Esophagus muscularis mucosa (tissue), 3 donors: ENCODE measurements at regions not wholly inside any gene's neighbourhood (a gene's known extent, or its start where the extent isn't known, plus 50 kb on each side); places are given as distances from the start of the nearest gene placed in this dataset.

ENCODE experiments used
- POLR2A ChIP-seq: fragments of 450-650 bp; IDR thresholded peaks from one replicate; pipeline ENCODE4 v1.6.1; 2017; ENCODE audit warnings: antibody characterized with exemption, moderate library complexity, mild to moderate bottlenecking, low read depth
- TF ChIP-seq, protein P1 (sequence below), 3 experiments: fragments of 200-600 bp in 2 of 3; fragments of 450-650 bp in 1 of 3; sonication (generic) in 2 of 3; IDR thresholded peaks; one replicate each; pipeline ENCODE4 v1.5.1; 2017 to 2019; ENCODE audit warnings: antibody characterized with exemption in 3 of 3, mild to moderate bottlenecking in 2 of 3, moderate library complexity in 1 of 3

DNA sequence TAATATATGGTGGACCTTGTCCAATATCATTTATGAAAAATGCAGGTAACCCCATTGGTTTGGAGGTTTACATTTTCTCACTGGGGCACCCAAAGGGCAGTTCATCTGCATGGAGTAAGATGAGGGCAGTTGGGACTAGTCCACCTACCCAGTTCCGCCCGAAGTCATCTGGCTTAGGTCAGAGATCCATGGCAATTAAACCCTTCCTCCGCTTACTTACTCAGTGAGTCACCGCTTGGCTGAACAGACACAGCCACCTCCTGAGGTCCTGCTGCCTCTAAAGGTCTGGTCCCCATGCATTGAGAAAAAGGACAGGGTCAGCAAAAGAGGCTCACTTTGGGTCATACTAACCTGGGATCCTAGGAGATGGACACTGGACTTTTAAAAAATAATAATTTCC, 102.9 kb upstream of the PRL start:
- TF ChIP-seq, protein P1, sequence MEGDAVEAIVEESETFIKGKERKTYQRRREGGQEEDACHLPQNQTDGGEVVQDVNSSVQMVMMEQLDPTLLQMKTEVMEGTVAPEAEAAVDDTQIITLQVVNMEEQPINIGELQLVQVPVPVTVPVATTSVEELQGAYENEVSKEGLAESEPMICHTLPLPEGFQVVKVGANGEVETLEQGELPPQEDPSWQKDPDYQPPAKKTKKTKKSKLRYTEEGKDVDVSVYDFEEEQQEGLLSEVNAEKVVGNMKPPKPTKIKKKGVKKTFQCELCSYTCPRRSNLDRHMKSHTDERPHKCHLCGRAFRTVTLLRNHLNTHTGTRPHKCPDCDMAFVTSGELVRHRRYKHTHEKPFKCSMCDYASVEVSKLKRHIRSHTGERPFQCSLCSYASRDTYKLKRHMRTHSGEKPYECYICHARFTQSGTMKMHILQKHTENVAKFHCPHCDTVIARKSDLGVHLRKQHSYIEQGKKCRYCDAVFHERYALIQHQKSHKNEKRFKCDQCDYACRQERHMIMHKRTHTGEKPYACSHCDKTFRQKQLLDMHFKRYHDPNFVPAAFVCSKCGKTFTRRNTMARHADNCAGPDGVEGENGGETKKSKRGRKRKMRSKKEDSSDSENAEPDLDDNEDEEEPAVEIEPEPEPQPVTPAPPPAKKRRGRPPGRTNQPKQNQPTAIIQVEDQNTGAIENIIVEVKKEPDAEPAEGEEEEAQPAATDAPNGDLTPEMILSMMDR (IDR thresholded peaks at IDR 0.05) = no peak
- TF ChIP-seq POLR2A = no peak
